GM06990 (cell line): ENCODE measurements at regions not wholly inside any gene's neighbourhood (a gene's known extent, or its start where the extent isn't known, plus 50 kb on each side); places are given as distances from the start of the nearest gene placed in this dataset.
"Not testable (repeated sequence)": the region's sequence is repeated elsewhere in the genome, so short reads cannot be mapped to it uniquely, and the experiment has no call there.

Experiments
- DNase-seq: peaks from one replicate; pipeline ENCODE4 v3.0.0-alpha.2; 2011; ENCODE audit not compliant: insufficient read length; ENCODE audit errors: extremely low read depth
- H3K27me3 ChIP-seq: replicated peaks from 2 replicates; pipeline ENCODE4 v1.6.0; 2011; ENCODE audit warnings: low read length; ENCODE audit not compliant: control insufficient read depth, insufficient read depth
- H3K36me3 ChIP-seq: 2 replicates; pipeline ENCODE4 v1.5.1; 2011; ENCODE audit warnings: low read length; ENCODE audit not compliant: control insufficient read depth, insufficient read depth
- H3K4me3 ChIP-seq: replicated peaks from 2 replicates; pipeline ENCODE4 v1.5.1; 2011; ENCODE audit warnings: low read depth, mild to moderate bottlenecking, control low read depth, low read length

GRCh38 chr1:121008512-121009215 lies 119.1 kb downstream of the PPIAL4A start:
- H3K4me3 ChIP-seq, H3K36me3 ChIP-seq, DNase-seq, H3K27me3 ChIP-seq: not testable (repeated sequence)

GRCh38 chr1:121009216-121010057 lies 119.9 kb downstream of the PPIAL4A start:
- H3K36me3 ChIP-seq, H3K4me3 ChIP-seq, H3K27me3 ChIP-seq: not testable (repeated sequence)
- DNase-seq: peak; percentile 5

- H3K27me3 ChIP-seq, H3K4me3 ChIP-seq: not testable (repeated sequence)
These were observed 120.6 kb downstream of the PPIAL4A start for GRCh38 chr1:121010141-121010540.

GRCh38 chr1:121013181-121013580 lies 123.6 kb downstream of the PPIAL4A start:
- not testable (repeated sequence) for H3K36me3 ChIP-seq, H3K27me3 ChIP-seq, H3K4me3 ChIP-seq, DNase-seq

More at GRCh38 chr1:121010141-121010540, 120.6 kb downstream of the PPIAL4A start:
- DNase-seq, H3K36me3 ChIP-seq: not testable (repeated sequence)

GRCh38 chr1:121016182-121017028 lies 126.8 kb downstream of the PPIAL4A start:
- DNase-seq: peak; percentile 43
- H3K4me3 ChIP-seq, H3K36me3 ChIP-seq, H3K27me3 ChIP-seq: not testable (repeated sequence)

- not testable (repeated sequence) for H3K4me3 ChIP-seq, H3K36me3 ChIP-seq, DNase-seq, H3K27me3 ChIP-seq
These were observed 130.3 kb downstream of the PPIAL4A start for GRCh38 chr1:121019715-121020349.

- H3K27me3 ChIP-seq, H3K4me3 ChIP-seq, H3K36me3 ChIP-seq, DNase-seq: not testable (repeated sequence)
These were observed 131.0 kb downstream of the PPIAL4A start for GRCh38 chr1:121020350-121021236.

GRCh38 chr1:121021716-121022115 lies 132.1 kb downstream of the PPIAL4A start:
- H3K4me3 ChIP-seq, H3K36me3 ChIP-seq, DNase-seq, H3K27me3 ChIP-seq: not testable (repeated sequence)

GRCh38 chr1:121032878-121033494 lies 143.4 kb downstream of the PPIAL4A start:
- DNase-seq: not testable (repeated sequence)

GRCh38 chr1:121036792-121037191 lies 147.2 kb downstream of the PPIAL4A start:
- not testable (repeated sequence) for H3K27me3 ChIP-seq, H3K36me3 ChIP-seq, H3K4me3 ChIP-seq, DNase-seq

More at GRCh38 chr1:121032878-121033494, 143.4 kb downstream of the PPIAL4A start:
- H3K27me3 ChIP-seq, H3K36me3 ChIP-seq, H3K4me3 ChIP-seq: not testable (repeated sequence)

GRCh38 chr1:121040974-121041373 lies 143.2 kb downstream of the FAM72B start:
- not testable (repeated sequence) for DNase-seq, H3K27me3 ChIP-seq, H3K36me3 ChIP-seq, H3K4me3 ChIP-seq

GRCh38 chr1:121041497-121041896 lies 142.6 kb downstream of the FAM72B start:
- not testable (repeated sequence) for H3K27me3 ChIP-seq, DNase-seq, H3K36me3 ChIP-seq, H3K4me3 ChIP-seq
